Stimulated activated effector memory CD8-positive, alpha-beta T cell treated with anti-CD3 and anti-CD28 coated beads, Interleukin-12 subunit alpha, Interleukin-12 subunit beta, amount 100 ng/mL, for 72 hours (primary cell): ENCODE measurements at regions not wholly inside any gene's neighbourhood (a gene's known extent, or its start where the extent isn't known, plus 50 kb on each side); places are given as distances from the start of the nearest gene placed in this dataset.

ENCODE experiments used
- ATAC-seq: fragments of 150-1000 bp; cut with Tn5 transposase; 2 replicates; pipeline ENCODE4 v1.10.0; 2021
- DNase-seq, 2 donors: peaks; one replicate each; pipeline ENCODE4 v3.0.0; 2021 to 2022; ENCODE audit warnings: low spot score in 2 of 2
- H3K27ac Mint-ChIP-seq: one replicate; pipeline ENCODE4 v1.8.0; 2022; ENCODE audit warnings: mild to moderate bottlenecking, mixed read lengths
- H3K36me3 Mint-ChIP-seq: one replicate; pipeline ENCODE4 v1.8.0; 2022; ENCODE audit warnings: mild to moderate bottlenecking, mixed read lengths
- H3K4me1 Mint-ChIP-seq: one replicate; pipeline ENCODE4 v1.8.0; 2022; ENCODE audit warnings: mixed read lengths
- H3K4me3 Mint-ChIP-seq: one replicate; pipeline ENCODE4 v1.8.0; 2022; ENCODE audit warnings: mild to moderate bottlenecking, mixed read lengths
- H3K9me3 Mint-ChIP-seq: one replicate; pipeline ENCODE4 v1.8.0; 2022; ENCODE audit warnings: mixed read lengths

- Mint-ChIP-seq H3K4me1 (no peaks in the 10 kb centered on the region), H3K9me3 (peaks cover 8% of the 10 kb centered on the region), H3K4me3 (no peak overlapping the region), H3K36me3 (no peaks in the 10 kb centered on the region), H3K27ac (no peak overlapping the region)
- ATAC-seq (no peak), DNase-seq (no peak)
These were observed 563.1 kb downstream of the METTL15 start for GRCh38 chr11:28671274-28671673.

- ATAC-seq (no peak), DNase-seq (no peak)
- no peak overlapping the region for H3K27ac Mint-ChIP-seq
- no peak overlapping the region for H3K4me3 Mint-ChIP-seq
- no peaks in the 10 kb centered on the region for H3K4me1 Mint-ChIP-seq
- H3K9me3 Mint-ChIP-seq = peaks cover 14% of the 10 kb centered on the region
- no peaks in the 10 kb centered on the region for H3K36me3 Mint-ChIP-seq
These were observed 558.4 kb downstream of the METTL15 start for GRCh38 chr11:28666632-28667031.

DNA sequence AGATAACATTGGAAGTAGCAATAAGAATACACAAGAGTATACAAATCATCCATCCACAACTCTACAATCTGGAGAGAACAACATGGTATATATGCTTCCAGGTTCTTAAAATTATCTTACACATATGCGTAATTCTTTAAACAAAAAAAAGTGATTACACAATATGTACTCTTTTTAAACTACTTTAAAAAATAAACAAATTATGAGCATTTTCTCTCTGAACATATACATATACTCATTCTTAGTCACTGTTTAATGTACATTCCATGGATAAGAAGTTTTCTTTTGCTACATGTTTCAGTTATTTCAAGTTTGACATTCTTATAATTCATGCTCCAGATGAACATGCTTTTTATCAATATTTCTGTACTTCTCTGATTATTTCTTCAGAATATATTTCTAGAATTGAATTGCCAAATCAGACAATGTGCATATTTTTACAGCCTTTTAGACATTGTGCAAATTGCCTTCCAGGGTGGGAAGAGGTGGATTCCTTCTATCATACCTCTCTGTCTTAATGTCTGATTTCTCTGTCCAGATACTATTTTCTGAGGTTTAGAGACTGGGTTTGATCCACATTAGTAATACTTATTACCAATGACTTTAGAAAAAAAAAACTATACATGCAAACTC, 551.6 kb downstream of the METTL15 start:
- H3K27ac Mint-ChIP-seq = no peak overlapping the region
- ATAC-seq (no peak), DNase-seq (no peak)
- no peaks in the 10 kb centered on the region for H3K36me3 Mint-ChIP-seq
- H3K4me3 Mint-ChIP-seq = no peak overlapping the region
- H3K4me1 Mint-ChIP-seq = no peaks in the 10 kb centered on the region
- H3K9me3 Mint-ChIP-seq = peaks cover 14% of the 10 kb centered on the region

GRCh38 chr11:28657378-28658030, 549.3 kb downstream of the METTL15 start:
- DNase-seq (no peak), ATAC-seq (no peak)
- Mint-ChIP-seq H3K36me3 (no peaks in the 10 kb centered on the region), H3K27ac (no peak overlapping the region), H3K9me3 (peaks cover 10% of the 10 kb centered on the region), H3K4me3 (no peak overlapping the region), H3K4me1 (no peaks in the 10 kb centered on the region)

GRCh38 chr11:28654191-28654590, 546.0 kb downstream of the METTL15 start:
- no peaks in the 10 kb centered on the region for H3K4me1 Mint-ChIP-seq
- H3K36me3 Mint-ChIP-seq = no peaks in the 10 kb centered on the region
- no peak for DNase-seq
- no peak for ATAC-seq
- H3K9me3 Mint-ChIP-seq = peaks cover 12% of the 10 kb centered on the region
- H3K4me3 Mint-ChIP-seq = no peak overlapping the region
- H3K27ac Mint-ChIP-seq = no peak overlapping the region

GRCh38 chr11:28649922-28650321, 541.7 kb downstream of the METTL15 start:
- Mint-ChIP-seq H3K9me3 (peaks cover 8% of the 10 kb centered on the region), H3K27ac (no peak overlapping the region), H3K4me3 (no peak overlapping the region), H3K36me3 (no peaks in the 10 kb centered on the region), H3K4me1 (no peaks in the 10 kb centered on the region)
- ATAC-seq = no peak
- DNase-seq = no peak

- ATAC-seq (no peak), DNase-seq (no peak)
- H3K36me3 Mint-ChIP-seq = no peaks in the 10 kb centered on the region
- peaks cover 7% of the 10 kb centered on the region for H3K9me3 Mint-ChIP-seq
- H3K4me1 Mint-ChIP-seq = no peaks in the 10 kb centered on the region
- no peak overlapping the region for H3K27ac Mint-ChIP-seq
- H3K4me3 Mint-ChIP-seq = no peak overlapping the region
These were observed 528.4 kb downstream of the METTL15 start for GRCh38 chr11:28636566-28636965.

GRCh38 chr11:28636033-28636432, 527.8 kb downstream of the METTL15 start:
- no peak for DNase-seq
- no peak for ATAC-seq
- H3K4me1 Mint-ChIP-seq = no peaks in the 10 kb centered on the region
- H3K9me3 Mint-ChIP-seq = peaks cover 7% of the 10 kb centered on the region
- H3K27ac Mint-ChIP-seq = no peak overlapping the region
- H3K36me3 Mint-ChIP-seq = no peaks in the 10 kb centered on the region
- H3K4me3 Mint-ChIP-seq = no peak overlapping the region

GRCh38 chr11:28632338-28632737, 524.1 kb downstream of the METTL15 start:
- Mint-ChIP-seq H3K36me3 (no peaks in the 10 kb centered on the region), H3K4me1 (no peaks in the 10 kb centered on the region), H3K4me3 (no peak overlapping the region), H3K9me3 (peaks cover 7% of the 10 kb centered on the region), H3K27ac (no peak overlapping the region)
- DNase-seq = no peak
- no peak for ATAC-seq

- no peaks in the 10 kb centered on the region for H3K36me3 Mint-ChIP-seq
- ATAC-seq = no peak
These were observed 523.0 kb downstream of the METTL15 start for GRCh38 chr11:28631148-28631547.

GRCh38 chr11:28629235-28629634, 521.0 kb downstream of the METTL15 start:
- H3K4me3 Mint-ChIP-seq = no peak overlapping the region
- H3K36me3 Mint-ChIP-seq = no peaks in the 10 kb centered on the region
- peaks cover 6% of the 10 kb centered on the region for H3K9me3 Mint-ChIP-seq
- no peaks in the 10 kb centered on the region for H3K4me1 Mint-ChIP-seq
- ATAC-seq (no peak), DNase-seq (no peak)
- H3K27ac Mint-ChIP-seq = no peak overlapping the region

More at GRCh38 chr11:28631148-28631547, 523.0 kb downstream of the METTL15 start:
- DNase-seq = no peak
- no peak overlapping the region for H3K4me3 Mint-ChIP-seq
- H3K9me3 Mint-ChIP-seq = peaks cover 7% of the 10 kb centered on the region
- H3K27ac Mint-ChIP-seq = no peak overlapping the region
- H3K4me1 Mint-ChIP-seq = no peaks in the 10 kb centered on the region

GRCh38 chr11:28628412-28628811, 520.2 kb downstream of the METTL15 start:
- no peak overlapping the region for H3K27ac Mint-ChIP-seq
- peaks cover 3% of the 10 kb centered on the region for H3K9me3 Mint-ChIP-seq
- no peaks in the 10 kb centered on the region for H3K36me3 Mint-ChIP-seq
- H3K4me3 Mint-ChIP-seq = no peak overlapping the region
- H3K4me1 Mint-ChIP-seq = no peaks in the 10 kb centered on the region
- DNase-seq (no peak), ATAC-seq (no peak)

GRCh38 chr11:28627690-28628255, 519.6 kb downstream of the METTL15 start:
- H3K27ac Mint-ChIP-seq = no peak overlapping the region
- H3K9me3 Mint-ChIP-seq = no peaks in the 10 kb centered on the region

DNA sequence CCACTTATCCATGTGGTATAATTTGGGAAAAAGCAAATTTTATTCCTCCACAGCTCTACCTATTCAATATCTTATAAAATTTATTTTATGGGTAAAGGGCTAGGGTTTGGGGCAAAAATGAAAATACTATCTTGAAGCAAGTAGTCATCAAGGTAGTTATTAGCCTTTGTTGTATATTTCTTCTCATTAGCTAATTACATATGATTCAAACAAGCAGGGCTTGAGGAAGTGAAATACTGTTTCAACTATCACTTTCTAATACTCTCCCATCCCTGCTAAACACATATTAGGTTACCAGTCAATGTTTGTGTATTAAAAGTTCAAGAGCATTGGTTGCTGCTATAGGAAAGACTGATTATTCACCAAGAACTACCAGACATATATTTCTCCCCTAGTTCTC, 517.3 kb downstream of the METTL15 start:
- Mint-ChIP-seq H3K36me3 (no peaks in the 10 kb centered on the region), H3K4me1 (no peaks in the 10 kb centered on the region), H3K27ac (no peak overlapping the region), H3K4me3 (no peak overlapping the region), H3K9me3 (peaks cover 6% of the 10 kb centered on the region)
- DNase-seq (no peak), ATAC-seq (no peak)

More at GRCh38 chr11:28627690-28628255, 519.6 kb downstream of the METTL15 start:
- Mint-ChIP-seq H3K4me1 (no peaks in the 10 kb centered on the region), H3K4me3 (no peak overlapping the region), H3K36me3 (no peaks in the 10 kb centered on the region)
- no peak for ATAC-seq
- no peak for DNase-seq

GRCh38 chr11:28621753-28622152, 513.6 kb downstream of the METTL15 start:
- DNase-seq = no peak
- no peak for ATAC-seq
- H3K4me3 Mint-ChIP-seq = no peak overlapping the region
- no peaks in the 10 kb centered on the region for H3K4me1 Mint-ChIP-seq
- no peak overlapping the region for H3K27ac Mint-ChIP-seq
- H3K9me3 Mint-ChIP-seq = peaks cover 9% of the 10 kb centered on the region
- no peaks in the 10 kb centered on the region for H3K36me3 Mint-ChIP-seq

GRCh38 chr11:28619846-28620540, 511.8 kb downstream of the METTL15 start:
- no peak for ATAC-seq
- Mint-ChIP-seq H3K27ac (no peak overlapping the region), H3K9me3 (peaks cover 9% of the 10 kb centered on the region), H3K36me3 (no peaks in the 10 kb centered on the region), H3K4me1 (no peaks in the 10 kb centered on the region), H3K4me3 (no peak overlapping the region)
- DNase-seq = no peak
